K562 (cell line): ENCODE measurements at regions not wholly inside any gene's neighbourhood (a gene's known extent, or its start where the extent isn't known, plus 50 kb on each side); places are given as distances from the start of the nearest gene placed in this dataset.

Experiments used
- ATAC-seq: fragments of 200-7000 bp; cut with Tn5 transposase; 3 replicates; pipeline ENCODE4 v1.9.1; 2020; ENCODE audit warnings: moderate library complexity
- BruUV-seq: library from RNA; stranded (reverse); fragments of 400-500 nt; replicated peaks from 2 replicates; lab custom pipeline; 2021; lab: Mats Ljungman, UMichigan
- CTCF ChIA-PET: fragments of 300-600 bp; formaldehyde crosslinking; extraction: SDS; loops from one replicate; lab custom pipeline; 2021; ENCODE audit warnings: low intra/inter-chr PET ratio; lab: Yijun Ruan, JAX
- POLR2A ChIA-PET: fragments of 300-600, 350-650 bp; sonication (Branson Sonifier 250); formaldehyde crosslinking; extraction: SDS; loops from one replicate; lab custom pipeline; 2021; ENCODE audit warnings: antibody characterized with exemption, inconsistent platforms; lab: Yijun Ruan, JAX
- DNase-seq, 4 experiments: peaks; one replicate each; pipeline versions ENCODE4 v3.0.0 to v3.0.0-alpha.2; 2011 to 2018; ENCODE audit warnings: low spot score in 3 of 4, mixed read lengths in 3 of 4; ENCODE audit errors: extremely low read depth in 1 of 4
- FAIRE-seq: peaks from 2 replicates; lab custom pipeline; 2011; peaks lifted over from hg19 to GRCh38; lab: Jason Lieb, UNC
- H2AFZ ChIP-seq: 2 replicates; pipeline ENCODE4 v1.6.0; 2011; ENCODE audit warnings: low read depth, low read length, control low read depth, inconsistent platforms
- H3K27ac ChIP-seq: fragments of 200-600 bp; 3 replicates; pipeline ENCODE4 v1.8.0; 2011; ENCODE audit warnings: low read depth, mild to moderate bottlenecking, control low read depth, inconsistent platforms, low read length, moderate library complexity, mixed read lengths; ENCODE audit errors: extremely low read depth
- H3K27me3 ChIP-seq, 2 experiments: fragments of 300-600 bp in 1 of 2; 2 replicates in 1 of 2; 3 replicates in 1 of 2; pipeline versions ENCODE4 v1.6.0 to v1.8.0; 2011; ENCODE audit warnings: inconsistent platforms in 2 of 2, low read length in 2 of 2, mild to moderate bottlenecking in 1 of 2, mixed read lengths in 1 of 2, moderate library complexity in 1 of 2; ENCODE audit not compliant: control insufficient read depth in 2 of 2, insufficient read depth in 2 of 2
- H3K36me3 ChIP-seq: fragments of 300-600 bp; 3 replicates; pipeline ENCODE4 v1.8.0; 2011; ENCODE audit warnings: mild to moderate bottlenecking, low read length, inconsistent platforms; ENCODE audit not compliant: control insufficient read depth, insufficient read depth
- H3K4me1 ChIP-seq, 2 experiments: fragments of 200-600 bp in 1 of 2; replicated peaks in 1 of 2; 2 replicates in 1 of 2; 3 replicates in 1 of 2; pipeline versions ENCODE4 v1.5.1 to v1.8.0; 2011; ENCODE audit warnings: inconsistent platforms in 2 of 2, low read length in 2 of 2, mild to moderate bottlenecking in 1 of 2, mixed read lengths in 1 of 2, moderate library complexity in 1 of 2; ENCODE audit not compliant: control insufficient read depth in 2 of 2, insufficient read depth in 2 of 2
- H3K4me2 ChIP-seq: 2 replicates; pipeline ENCODE4 v1.6.1; 2011; ENCODE audit warnings: low read length, control low read depth, inconsistent platforms, mixed read lengths; ENCODE audit not compliant: insufficient read depth
- H3K4me3 ChIP-seq: fragments of 200-600 bp; sonication (generic), shearing (Covaris generic); 2 replicates; pipeline ENCODE4 v1.5.1; 2016; ENCODE audit warnings: control low read depth, inconsistent platforms
- H3K79me2 ChIP-seq: fragments of 200-600 bp; 3 replicates; pipeline ENCODE4 v1.8.0; 2011; ENCODE audit warnings: low read length, inconsistent platforms; ENCODE audit not compliant: control insufficient read depth, insufficient read depth
- H3K9ac ChIP-seq, 2 experiments: 2 replicates each; pipeline versions ENCODE4 v1.6.0 to v1.6.1; 2011; ENCODE audit warnings: low read depth in 2 of 2, low read length in 2 of 2, control low read depth in 1 of 2, inconsistent platforms in 1 of 2, mild to moderate bottlenecking in 1 of 2, mixed read lengths in 1 of 2; ENCODE audit not compliant: insufficient read depth in 1 of 2
- H3K9me1 ChIP-seq: one replicate; pipeline ENCODE4 v1.6.0; 2011; ENCODE audit warnings: inconsistent platforms, mild to moderate bottlenecking, low read length, moderate library complexity; ENCODE audit not compliant: control insufficient read depth, insufficient read depth
- H3K9me3 ChIP-seq: replicated peaks from 2 replicates; pipeline ENCODE4 v1.5.1; 2011; ENCODE audit warnings: low read depth, low read length, inconsistent platforms; ENCODE audit not compliant: control insufficient read depth, insufficient read depth
- H4K20me1 ChIP-seq: replicated peaks from 2 replicates; pipeline ENCODE4 v1.6.1; 2011; ENCODE audit warnings: low read length, inconsistent platforms, mixed read lengths; ENCODE audit not compliant: control insufficient read depth, insufficient read depth
- BCOR ChIP-seq: fragments of 450-650 bp; IDR thresholded peaks from 2 replicates; pipeline ENCODE4 v1.6.1; 2016
- CREM ChIP-seq: IDR thresholded peaks from 2 replicates; pipeline ENCODE4 v1.6.1; 2014; ENCODE audit warnings: antibody characterized with exemption, low read depth
- EHMT2 ChIP-seq: fragments of 450-650 bp; IDR thresholded peaks from 2 replicates; pipeline ENCODE4 v1.6.1; 2018; ENCODE audit warnings: antibody characterized with exemption
- ELK3 ChIP-seq: fragments of 450-650 bp; formaldehyde crosslinking; IDR thresholded peaks from 2 replicates; pipeline ENCODE4 v1.4.0; 2020; ENCODE audit warnings: mild to moderate bottlenecking
- EP400 ChIP-seq: fragments of 450-650 bp; IDR thresholded peaks from 2 replicates; pipeline ENCODE4 v1.6.1; 2017; ENCODE audit warnings: antibody characterized with exemption, mild to moderate bottlenecking, moderate library complexity
- GATA2 ChIP-seq: sonication (generic); formaldehyde crosslinking; IDR thresholded peaks from 2 replicates; pipeline ENCODE4 v1.4.0; 2020; ENCODE audit warnings: mild to moderate bottlenecking, missing genetic modification reagents
- HSF4 ChIP-seq: fragments of 250-450 bp; sonication (Bioruptor Pico); IDR thresholded peaks from 2 replicates; pipeline ENCODE4 v2.1.2; 2022; ENCODE audit warnings: mild to moderate bottlenecking, moderate library complexity, borderline replicate concordance
- MBD2 ChIP-seq: sonication (generic); IDR thresholded peaks from 2 replicates; pipeline ENCODE4 v1.6.1; 2016; ENCODE audit warnings: low read depth, borderline replicate concordance
- RBM39 ChIP-seq: fragments of 200-400 bp; formaldehyde crosslinking; optimal IDR thresholded peaks from 2 replicates; pipeline ENCODE3; 2018; ENCODE audit warnings: low read depth, low read length
- RFX7 ChIP-seq: fragments of 250-450 bp; sonication (Bioruptor Pico); IDR thresholded peaks from 2 replicates; pipeline ENCODE4 v1.5.1; 2021; ENCODE audit warnings: mild to moderate bottlenecking
- USF2 ChIP-seq: sonication (generic); formaldehyde crosslinking; IDR thresholded peaks from 2 replicates; pipeline ENCODE4 v1.5.0; 2020; ENCODE audit warnings: missing genetic modification reagents
- ZKSCAN3 ChIP-seq: fragments of 250-450 bp; sonication (Bioruptor Pico); IDR thresholded peaks from 2 replicates; pipeline ENCODE4 v1.4.0; 2020
- WGBS: fragments of 100-300 bp; shearing (Covaris generic); methylation state at CpG from one replicate; pipeline ENCODE4 v1.1.6; 2016; ENCODE audit warnings: low coverage, mixed read lengths; ENCODE audit not compliant: insufficient coverage; ENCODE audit errors: missing lambda C conversion rate; 5-methylcytosine and 5-hydroxymethylcytosine counted together
- in situ Hi-C: fragments of 300-500 bp; cut with MboI; formaldehyde crosslinking; loops from 4 replicates; pipeline ENCODE4 v1.15.0; 2018; ENCODE audit warnings: inconsistent platforms, mixed read lengths
- intact Hi-C: fragments of 100-400 bp; cut with micrococcal nuclease; formaldehyde crosslinking; loops from 2 replicates; pipeline ENCODE4 v1.14.2; 2022

DNA sequence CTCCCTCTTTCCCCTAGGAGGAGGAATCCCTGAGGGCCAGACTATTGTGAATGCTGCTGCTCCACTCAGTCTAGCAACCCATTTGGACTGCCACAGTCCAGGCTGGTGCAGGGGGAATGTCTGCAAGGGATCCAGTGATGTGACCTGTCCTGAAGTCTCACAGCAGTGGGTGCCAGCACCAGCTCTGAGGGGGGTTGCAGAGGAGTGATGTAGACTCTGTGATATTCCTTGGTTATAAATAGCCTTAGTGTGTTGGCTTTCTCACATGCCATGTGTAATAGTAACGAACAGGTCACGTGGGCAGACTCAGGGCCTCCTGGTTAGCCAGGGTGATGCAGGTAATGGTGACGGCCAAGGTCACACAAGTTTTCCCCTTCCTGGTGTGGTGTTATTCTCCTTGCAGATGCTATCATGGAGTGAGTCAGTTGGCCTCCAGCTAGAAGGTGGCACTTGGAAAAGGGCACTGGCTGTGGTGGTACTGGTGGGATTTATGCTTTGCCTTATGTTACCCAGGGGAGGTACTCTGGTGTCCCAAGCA, 404.4 kb downstream of the UTRN start:
- Histone ChIP-seq H2AFZ (no peak overlapping the region), H3K4me1 (no peaks in the 10 kb centered on the region), H4K20me1 (no peaks in the 10 kb centered on the region), H3K36me3 (no peaks in the 10 kb centered on the region), H3K9ac (no peak overlapping the region), H3K4me2 (no peak overlapping the region), H3K27ac (no peak overlapping the region), H3K4me3 (no peak overlapping the region), H3K79me2 (no peaks in the 10 kb centered on the region), H3K9me3 (no peaks in the 10 kb centered on the region), H3K27me3 (no peaks in the 10 kb centered on the region), H3K9me1 (no peaks in the 10 kb centered on the region)
- in situ Hi-C loops, result no loop called here
- intact Hi-C loops, result no loop called here
- ATAC-seq (no peak), DNase-seq (no peak), FAIRE-seq (no peak)
- TF ChIP-seq USF2 (0 out of 2 replicates have a peak, but pooled peaks have one; percentile 15), RFX7 (CRISPR knock-in tag) (no peak)
- 25% methylated on average over 3 of the region's 3 CpGs for WGBS
- ChIA-PET CTCF (no interaction called here), POLR2A (no interaction called here)
- BruUV-seq, result no TSS peak

- intact Hi-C loops (no loop called here), in situ Hi-C loops (no loop called here)
- Histone ChIP-seq H3K9me1 (no peaks in the 10 kb centered on the region), H4K20me1 (no peaks in the 10 kb centered on the region), H3K4me1 (no peaks in the 10 kb centered on the region), H2AFZ (no peak overlapping the region), H3K9me3 (no peaks in the 10 kb centered on the region), H3K9ac (no peak overlapping the region), H3K27ac (no peak overlapping the region), H3K27me3 (no peaks in the 10 kb centered on the region), H3K36me3 (no peaks in the 10 kb centered on the region), H3K4me3 (no peak overlapping the region), H3K4me2 (no peak overlapping the region), H3K79me2 (no peaks in the 10 kb centered on the region)
- FAIRE-seq, result no peak
- CTCF ChIA-PET, result no interaction called here
- no peak for DNase-seq
- POLR2A ChIA-PET, result no interaction called here
- ATAC-seq, result no peak
- no TSS peak for BruUV-seq
- WGBS, result 43% methylated on average over 1 of the region's 1 CpG
- no peak for TF ChIP-seq EHMT2
- no peak for TF ChIP-seq GATA2 (CRISPR knock-in tag)
- TF ChIP-seq CREM, result no peak
- no peak for TF ChIP-seq MBD2
- TF ChIP-seq EP400, result no peak
- no peak for TF ChIP-seq RBM39
- TF ChIP-seq HSF4 (CRISPR knock-in tag), result no peak
- no peak for TF ChIP-seq ELK3 (CRISPR knock-in tag)
- no peak for TF ChIP-seq BCOR
- no peak for TF ChIP-seq ZKSCAN3 (CRISPR knock-in tag)
Observed at GRCh38 chr6:144690133-144690532, 405.0 kb downstream of the UTRN start.
